ENCODE measurements at regions not wholly inside any gene's neighbourhood (a gene's known extent, or its start where the extent isn't known, plus 50 kb on each side); places are given as distances from the start of the nearest gene placed in this dataset.
"Not testable (repeated sequence)": the region's sequence is repeated elsewhere in the genome, so short reads cannot be mapped to it uniquely, and the experiment has no call there.

- no peak for DNase-seq
These were observed 185.0 kb upstream of the NRXN3 start for GRCh38 chr14:77985211-77985615.

GRCh38 chr14:77986773-77987172 is 183.4 kb upstream of the NRXN3 start:
- no peak for DNase-seq

GRCh38 chr14:77988096-77988870 is 181.9 kb upstream of the NRXN3 start:
- DNase-seq = no peak

- DNase-seq = no peak
These were observed 181.2 kb upstream of the NRXN3 start for GRCh38 chr14:77988970-77989369.

- no peak for DNase-seq
These were observed 180.7 kb upstream of the NRXN3 start for GRCh38 chr14:77989441-77989991.

GRCh38 chr14:77990337-77990736 is 179.8 kb upstream of the NRXN3 start:
- DNase-seq = no peak

GRCh38 chr14:77991128-77991772 is 178.9 kb upstream of the NRXN3 start:
- DNase-seq = no peak

- no peak for DNase-seq
These were observed 164.8 kb upstream of the NRXN3 start for GRCh38 chr14:78005325-78005724.

- no peak for DNase-seq
These were observed 163.0 kb upstream of the NRXN3 start for GRCh38 chr14:78007160-78007559.

- DNase-seq = no peak
These were observed 159.5 kb upstream of the NRXN3 start for GRCh38 chr14:78010688-78011087.

GRCh38 chr14:78013911-78014310 is 156.3 kb upstream of the NRXN3 start:
- DNase-seq = not testable (repeated sequence)

GRCh38 chr14:78016532-78016931 is 153.6 kb upstream of the NRXN3 start:
- no peak for DNase-seq

GRCh38 chr14:78018283-78018682 is 151.9 kb upstream of the NRXN3 start:
- no peak for DNase-seq

- DNase-seq = peak; percentile 30
These were observed 148.1 kb upstream of the NRXN3 start for GRCh38 chr14:78022059-78022458.

GRCh38 chr14:78023112-78023511 is 147.1 kb upstream of the NRXN3 start:
- DNase-seq = no peak

- no peak for DNase-seq
These were observed 141.7 kb upstream of the NRXN3 start for GRCh38 chr14:78028471-78028870.

- DNase-seq = no peak
These were observed 140.4 kb upstream of the NRXN3 start for GRCh38 chr14:78029601-78030372.

- DNase-seq = no peak
These were observed 126.8 kb upstream of the NRXN3 start for GRCh38 chr14:78043349-78043748.

- DNase-seq = no peak
These were observed 122.1 kb upstream of the NRXN3 start for GRCh38 chr14:78048120-78048519.

GRCh38 chr14:78056890-78057289 is 113.3 kb upstream of the NRXN3 start:
- DNase-seq = not testable (repeated sequence)

GRCh38 chr14:78070344-78070743 is 99.8 kb upstream of the NRXN3 start:
- no peak for DNase-seq

- DNase-seq = no peak
These were observed 99.1 kb upstream of the NRXN3 start for GRCh38 chr14:78071016-78071549.

- DNase-seq = no peak
These were observed 97.1 kb upstream of the NRXN3 start for GRCh38 chr14:78073028-78073427.

All from stimulated activated CD4-positive, alpha-beta T cell treated with anti-CD3 and anti-CD28 coated beads, Interleukin-4, amount 100 ng/mL, for 24 hours (primary cell).